ENCODE measurements at regions not wholly inside any gene's neighbourhood (a gene's known extent, or its start where the extent isn't known, plus 50 kb on each side); places are given as distances from the start of the nearest gene placed in this dataset.

GRCh38 chr20:11057624-11058023, 383.8 kb upstream of the JAG1 start:
- TF ChIP-seq EZH2 (IDR thresholded peaks at IDR 0.05; ENCODE audit: insufficient read depth, low read length): no peak
- TF ChIP-seq, protein P1, sequence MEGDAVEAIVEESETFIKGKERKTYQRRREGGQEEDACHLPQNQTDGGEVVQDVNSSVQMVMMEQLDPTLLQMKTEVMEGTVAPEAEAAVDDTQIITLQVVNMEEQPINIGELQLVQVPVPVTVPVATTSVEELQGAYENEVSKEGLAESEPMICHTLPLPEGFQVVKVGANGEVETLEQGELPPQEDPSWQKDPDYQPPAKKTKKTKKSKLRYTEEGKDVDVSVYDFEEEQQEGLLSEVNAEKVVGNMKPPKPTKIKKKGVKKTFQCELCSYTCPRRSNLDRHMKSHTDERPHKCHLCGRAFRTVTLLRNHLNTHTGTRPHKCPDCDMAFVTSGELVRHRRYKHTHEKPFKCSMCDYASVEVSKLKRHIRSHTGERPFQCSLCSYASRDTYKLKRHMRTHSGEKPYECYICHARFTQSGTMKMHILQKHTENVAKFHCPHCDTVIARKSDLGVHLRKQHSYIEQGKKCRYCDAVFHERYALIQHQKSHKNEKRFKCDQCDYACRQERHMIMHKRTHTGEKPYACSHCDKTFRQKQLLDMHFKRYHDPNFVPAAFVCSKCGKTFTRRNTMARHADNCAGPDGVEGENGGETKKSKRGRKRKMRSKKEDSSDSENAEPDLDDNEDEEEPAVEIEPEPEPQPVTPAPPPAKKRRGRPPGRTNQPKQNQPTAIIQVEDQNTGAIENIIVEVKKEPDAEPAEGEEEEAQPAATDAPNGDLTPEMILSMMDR (IDR thresholded peaks at IDR 0.05; ENCODE audit: insufficient read depth, low read depth, low read length): no peak
